OCI-LY7 (cell line): ENCODE measurements at regions not wholly inside any gene's neighbourhood (a gene's known extent, or its start where the extent isn't known, plus 50 kb on each side); places are given as distances from the start of the nearest gene placed in this dataset.

Experiments used
- BruUV-seq: library from RNA; stranded (reverse); fragments of 400-500 nt; replicated peaks from 2 replicates; lab custom pipeline; 2021; lab: Mats Ljungman, UMichigan
- CTCF ChIA-PET: fragments of 300-600 bp; sonication (Branson Sonifier 250); formaldehyde crosslinking; loops from one replicate; lab custom pipeline; 2022; ENCODE audit warnings: antibody characterized with exemption; ENCODE audit not compliant: unreplicated experiment; lab: Charles Lee
- POLR2A ChIA-PET: fragments of 300-600 bp; sonication (Branson Sonifier 250); formaldehyde crosslinking; loops from one replicate; lab custom pipeline; 2022; ENCODE audit warnings: antibody characterized with exemption; lab: Charles Lee
- DNase-seq: peaks from one replicate; pipeline ENCODE4 v3.0.0-alpha.2; 2015; ENCODE audit warnings: low spot score
- H2AFZ ChIP-seq: fragments of 200-600 bp; sonication (generic), shearing (Covaris generic); 2 replicates; pipeline ENCODE4 v1.6.1; 2014; ENCODE audit warnings: mild to moderate bottlenecking, antibody characterized with exemption, low read length, moderate library complexity
- H3K27ac ChIP-seq: fragments of 200-600 bp; sonication (generic); 2 replicates; pipeline ENCODE4 v1.5.1; 2014; ENCODE audit warnings: mixed run types, low read depth, mild to moderate bottlenecking, moderate library complexity, low read length, inconsistent platforms; ENCODE audit not compliant: poor library complexity, severe bottlenecking
- H3K36me3 ChIP-seq: fragments of 200-600 bp; sonication (generic); 2 replicates; pipeline ENCODE4 v1.6.1; 2014; ENCODE audit warnings: mild to moderate bottlenecking, antibody characterized with exemption, low read length, moderate library complexity, mixed read lengths; ENCODE audit not compliant: insufficient read depth
- H3K4me1 ChIP-seq: fragments of 200-600 bp; sonication (generic); 2 replicates; pipeline ENCODE4 v1.5.1; 2014; ENCODE audit warnings: mild to moderate bottlenecking, low read length; ENCODE audit not compliant: insufficient read depth, poor library complexity, severe bottlenecking
- H3K4me2 ChIP-seq: fragments of 200-600 bp; sonication (generic); 2 replicates; pipeline ENCODE4 v1.6.1; 2014; ENCODE audit warnings: mild to moderate bottlenecking, low read length
- H3K4me3 ChIP-seq: fragments of 200-600 bp; sonication (generic); 2 replicates; pipeline ENCODE4 v1.5.1; 2014; ENCODE audit warnings: mild to moderate bottlenecking, low read depth, low read length; ENCODE audit not compliant: poor library complexity, severe bottlenecking
- H3K79me2 ChIP-seq: fragments of 200-600 bp; sonication (generic); 2 replicates; pipeline ENCODE4 v1.6.1; 2016; ENCODE audit warnings: low read depth, mild to moderate bottlenecking, low read length, moderate library complexity, mixed read lengths; ENCODE audit not compliant: insufficient read depth
- H3K9me2 ChIP-seq: fragments of 200-600 bp; sonication (generic); 2 replicates; pipeline ENCODE4 v1.6.1; 2016; ENCODE audit warnings: mild to moderate bottlenecking, low read length, mixed read lengths; ENCODE audit not compliant: insufficient read depth
- H3K9me3 ChIP-seq: fragments of 200-600 bp; sonication (generic); 2 replicates; pipeline ENCODE4 v1.6.1; 2014; ENCODE audit warnings: mild to moderate bottlenecking, mixed run types, low read length, mixed read lengths
- H4K20me1 ChIP-seq: fragments of 200-600 bp; sonication (generic); 2 replicates; pipeline ENCODE4 v1.6.1; 2014; ENCODE audit warnings: mild to moderate bottlenecking, antibody characterized with exemption, low read length, moderate library complexity, mixed read lengths; ENCODE audit not compliant: insufficient read depth
- CTCF ChIP-seq: fragments of 200-600 bp; sonication (generic); conservative IDR thresholded peaks from 2 replicates; pipeline ENCODE4 v1.5.1; 2014; ENCODE audit warnings: mild to moderate bottlenecking, antibody characterized with exemption, low read length, moderate library complexity, mixed read lengths
- EZH2phosphoT487 ChIP-seq: fragments of 200-600 bp; sonication (generic); IDR thresholded peaks from 2 replicates; pipeline ENCODE4 v1.6.1; 2018; ENCODE audit warnings: low read depth, borderline replicate concordance, mild to moderate bottlenecking, mixed run types, antibody characterized with exemption, low read length, moderate library complexity, mixed read lengths
- intact Hi-C: fragments of 100-400 bp; cut with micrococcal nuclease; formaldehyde crosslinking; loops from one replicate; pipeline ENCODE4 v1.10.0; 2022; ENCODE audit not compliant: unreplicated experiment

DNA sequence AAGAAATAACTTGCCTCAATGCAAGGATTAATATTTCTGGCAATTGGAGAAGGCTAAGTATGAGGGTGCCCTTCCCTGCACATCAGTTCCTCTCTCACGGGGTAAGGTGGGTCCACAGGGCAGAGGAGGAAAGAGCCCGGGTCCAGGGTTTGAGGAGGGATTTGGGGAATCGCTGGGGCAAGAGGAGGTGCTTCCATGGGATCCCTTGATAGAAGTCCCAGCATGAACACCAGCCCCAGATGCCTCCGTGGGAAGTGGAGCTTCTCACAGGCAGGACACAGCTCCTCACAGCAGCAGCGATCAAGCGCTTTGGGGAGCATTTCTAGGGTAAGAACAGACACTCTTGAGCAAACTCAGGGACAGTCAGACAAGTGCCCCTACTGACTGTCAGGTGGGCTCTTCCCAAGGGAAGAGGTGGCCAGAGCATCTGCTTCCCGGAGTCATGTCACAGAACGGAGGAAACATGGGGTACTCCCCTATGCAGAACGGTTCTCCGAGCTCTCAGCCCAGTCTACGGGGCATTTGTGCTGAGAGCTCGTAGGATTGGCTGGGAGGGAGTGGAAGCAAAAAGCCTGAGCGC lies 218.9 kb upstream of the ARL4C start:
- no peaks in the 10 kb centered on the region for H3K4me1 ChIP-seq
- ChIA-PET POLR2A (no interaction called here), CTCF (no interaction called here)
- no peak overlapping the region for H3K27ac ChIP-seq
- H3K79me2 ChIP-seq: no peaks in the 10 kb centered on the region
- DNase-seq: no peak
- TF ChIP-seq EZH2phosphoT487 (no peak), CTCF (no peak)
- intact Hi-C loops: no loop called here
- H2AFZ ChIP-seq: no peak overlapping the region
- no peak overlapping the region for H3K4me3 ChIP-seq
- H3K9me3 ChIP-seq: no peaks in the 10 kb centered on the region
- no peaks in the 10 kb centered on the region for H3K36me3 ChIP-seq
- H3K9me2 ChIP-seq: no peaks in the 10 kb centered on the region
- H4K20me1 ChIP-seq: no peaks in the 10 kb centered on the region
- BruUV-seq: no TSS peak
- H3K4me2 ChIP-seq: no peak overlapping the region

DNA sequence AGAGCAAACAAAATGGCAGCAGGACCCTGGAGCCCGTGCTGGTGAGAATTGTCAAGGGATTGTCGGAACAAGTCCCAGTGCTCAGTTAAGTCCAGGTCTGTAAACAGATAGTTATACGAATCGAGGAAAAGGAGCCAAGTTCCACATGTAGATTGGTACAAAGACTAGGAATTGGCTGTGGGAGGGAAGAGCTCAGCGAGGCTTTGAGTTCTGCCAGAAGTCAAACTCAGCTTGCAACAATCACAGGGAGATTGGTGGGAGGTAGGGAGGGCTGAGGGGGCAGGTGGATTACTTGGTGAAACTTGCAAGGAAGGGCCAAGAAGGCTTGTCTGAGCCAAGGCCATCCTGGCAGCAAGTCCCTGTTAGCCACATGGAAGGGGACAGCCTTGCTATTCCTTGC lies 217.8 kb upstream of the ARL4C start:
- POLR2A ChIA-PET: interaction anchor here (0.7 kb wide), 1 partner anchor 10 kb away, joined by 3 read pairs; no protein-coding TSS in a partner anchor
- intact Hi-C loops: no loop called here
- TF ChIP-seq EZH2phosphoT487: no peak
- no peak for TF ChIP-seq CTCF
- DNase-seq: no peak
- Histone ChIP-seq H3K9me3 (no peaks in the 10 kb centered on the region), H3K4me3 (no peak overlapping the region), H3K27ac (no peak overlapping the region), H3K4me2 (no peak overlapping the region), H2AFZ (no peak overlapping the region), H3K9me2 (no peaks in the 10 kb centered on the region), H4K20me1 (no peaks in the 10 kb centered on the region), H3K36me3 (no peaks in the 10 kb centered on the region), H3K4me1 (no peaks in the 10 kb centered on the region), H3K79me2 (no peaks in the 10 kb centered on the region)
- BruUV-seq: no TSS peak
- CTCF ChIA-PET: no interaction called here

GRCh38 chr2:234712421-234712935 lies 215.6 kb upstream of the ARL4C start:
- Histone ChIP-seq H3K27ac (no peak overlapping the region), H2AFZ (no peak overlapping the region), H3K4me2 (no peak overlapping the region), H3K4me3 (no peak overlapping the region), H3K79me2 (no peaks in the 10 kb centered on the region), H3K4me1 (no peaks in the 10 kb centered on the region), H3K36me3 (no peaks in the 10 kb centered on the region), H3K9me2 (no peaks in the 10 kb centered on the region), H3K9me3 (no peaks in the 10 kb centered on the region), H4K20me1 (no peaks in the 10 kb centered on the region)
- intact Hi-C loops: no loop called here
- no TSS peak for BruUV-seq
- no peak for TF ChIP-seq EZH2phosphoT487
- no peak for TF ChIP-seq CTCF
- ChIA-PET POLR2A (interaction anchor here (0.6 kb wide), 1 partner anchor 38 kb away, joined by 3 read pairs; no protein-coding TSS in a partner anchor), CTCF (no interaction called here)
- no peak for DNase-seq
